GM10266 (cell line): ENCODE measurements at regions not wholly inside any gene's neighbourhood (a gene's known extent, or its start where the extent isn't known, plus 50 kb on each side); places are given as distances from the start of the nearest gene placed in this dataset.

Experiments used
- DNase-seq: peaks from one replicate; pipeline ENCODE4 v3.0.0; 2012; ENCODE audit errors: extremely low spot score
- CTCF ChIP-seq: IDR thresholded peaks from 2 replicates; pipeline ENCODE4 v1.5.1; 2012; ENCODE audit warnings: mild to moderate bottlenecking, low read depth; ENCODE audit not compliant: control insufficient read depth, insufficient read depth; ENCODE audit errors: missing control alignments

DNA sequence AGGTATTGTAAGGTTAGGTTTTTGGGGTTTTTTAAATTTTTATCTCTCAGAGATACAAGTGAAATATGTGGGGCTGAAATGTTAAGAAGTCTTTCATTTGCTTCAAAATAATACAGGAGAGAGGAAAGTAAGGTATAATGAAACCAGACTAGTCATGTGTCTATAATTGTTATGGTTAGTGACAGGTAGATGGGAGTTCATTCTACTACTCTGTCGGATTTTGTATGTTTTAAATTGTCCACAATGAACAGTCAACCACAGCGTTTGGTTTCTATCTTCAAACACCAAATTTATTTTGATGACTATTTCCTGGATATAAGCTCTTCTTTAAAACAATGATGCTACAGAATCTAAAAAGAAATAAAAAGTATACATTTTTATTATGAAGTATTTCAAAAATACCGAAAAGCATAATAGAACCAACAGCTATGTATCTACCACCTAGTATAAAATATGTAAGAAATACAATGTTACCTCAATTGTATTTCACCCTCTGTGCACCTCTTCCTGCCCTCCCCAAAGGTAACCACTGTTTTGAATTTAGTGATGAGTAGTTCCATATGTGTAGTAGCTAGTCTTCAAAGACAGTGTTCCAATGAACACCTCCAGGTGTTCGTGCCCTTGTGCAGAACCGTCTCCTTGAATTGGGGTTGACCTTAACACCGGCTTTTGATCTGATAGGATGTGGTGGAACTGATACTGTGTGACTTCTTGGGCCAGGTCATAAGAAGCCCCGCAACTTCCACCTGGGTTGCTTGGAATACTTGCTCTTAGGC, 74.8 kb upstream of the CDK1 start:
- no peak for TF ChIP-seq CTCF
- DNase-seq: no peak

DNA sequence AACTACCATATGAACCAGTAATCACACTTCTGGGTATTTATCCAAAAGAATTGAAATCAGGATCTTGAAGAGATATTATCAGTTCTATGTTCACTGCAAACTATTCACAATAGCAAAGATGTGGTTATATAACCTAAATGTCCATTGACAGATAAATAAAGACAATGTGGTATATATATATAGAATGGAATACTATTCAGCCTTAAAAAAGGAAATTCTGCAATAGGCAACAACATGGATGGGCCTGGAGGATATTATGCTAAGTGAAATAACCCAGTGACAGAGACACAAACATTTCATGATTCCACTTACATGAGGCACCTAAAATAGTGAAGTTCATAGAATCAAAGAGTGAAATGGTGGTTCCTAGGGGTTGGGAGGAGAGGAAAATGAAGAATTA, 90.6 kb upstream of the CDK1 start:
- no peak for DNase-seq
- TF ChIP-seq CTCF: no peak

DNA sequence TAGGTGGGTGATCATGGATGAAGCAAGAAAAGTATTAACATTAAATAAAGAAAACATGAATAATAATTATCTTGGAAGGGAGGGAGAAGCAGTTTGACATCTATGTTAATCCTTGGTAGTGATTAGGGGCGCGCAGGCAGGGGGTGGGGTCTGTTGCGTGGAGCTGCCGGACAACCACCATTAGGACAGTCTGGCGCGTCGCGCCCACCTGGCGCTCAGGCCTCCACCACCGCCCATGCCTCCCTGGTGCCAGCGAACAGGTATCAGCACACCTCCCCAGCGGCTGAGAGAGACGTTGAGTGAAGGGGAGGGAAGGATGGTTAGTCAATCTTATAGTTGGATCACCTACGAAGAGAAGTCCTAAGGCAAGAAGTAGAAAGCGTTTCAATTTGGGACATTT, 94.2 kb upstream of the CDK1 start:
- no peak for TF ChIP-seq CTCF
- DNase-seq: no peak

DNA sequence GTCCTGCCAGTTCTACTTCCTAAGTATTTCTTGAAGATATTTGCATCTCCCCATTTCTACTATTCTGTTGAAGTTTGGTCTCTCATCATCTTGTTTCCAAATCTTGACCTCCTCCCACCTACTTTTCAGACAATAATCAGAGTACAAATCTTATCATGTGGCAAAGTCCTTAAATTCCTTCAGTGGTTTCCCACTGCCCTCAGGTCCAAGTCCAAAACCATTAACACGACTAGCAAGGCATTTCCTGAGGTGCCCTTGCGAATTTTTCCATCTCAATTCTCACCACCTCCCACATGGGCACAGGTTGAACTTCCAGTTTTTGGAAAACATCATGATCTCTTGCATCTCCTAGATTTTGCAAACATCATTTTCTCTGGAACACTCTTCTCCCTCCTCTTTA, 97.2 kb upstream of the CDK1 start:
- no peak for DNase-seq
- no peak for TF ChIP-seq CTCF

GRCh38 chr10:60679388-60679990, 98.8 kb upstream of the CDK1 start:
- no peak for DNase-seq
- no peak for TF ChIP-seq CTCF

DNA sequence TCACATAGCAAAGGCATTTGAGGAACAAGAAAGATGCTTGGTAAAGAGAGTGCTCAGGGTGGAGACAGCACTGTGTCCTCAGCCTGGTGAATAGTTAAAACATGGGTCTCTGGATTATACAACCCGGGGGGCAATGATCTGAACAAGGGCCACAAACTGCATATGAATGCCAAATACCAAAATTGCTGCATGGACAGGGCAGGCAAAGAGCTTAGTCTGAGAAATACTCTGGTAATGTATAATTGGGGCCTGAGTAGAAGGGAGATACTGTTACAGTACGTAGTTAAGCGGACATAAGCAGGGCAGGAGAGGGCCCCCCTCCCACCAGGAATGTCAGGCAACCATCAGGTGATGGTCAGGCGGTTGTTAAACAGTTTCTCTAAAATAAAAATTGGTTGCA, 99.3 kb upstream of the CDK1 start:
- TF ChIP-seq CTCF: no peak
- DNase-seq: no peak

DNA sequence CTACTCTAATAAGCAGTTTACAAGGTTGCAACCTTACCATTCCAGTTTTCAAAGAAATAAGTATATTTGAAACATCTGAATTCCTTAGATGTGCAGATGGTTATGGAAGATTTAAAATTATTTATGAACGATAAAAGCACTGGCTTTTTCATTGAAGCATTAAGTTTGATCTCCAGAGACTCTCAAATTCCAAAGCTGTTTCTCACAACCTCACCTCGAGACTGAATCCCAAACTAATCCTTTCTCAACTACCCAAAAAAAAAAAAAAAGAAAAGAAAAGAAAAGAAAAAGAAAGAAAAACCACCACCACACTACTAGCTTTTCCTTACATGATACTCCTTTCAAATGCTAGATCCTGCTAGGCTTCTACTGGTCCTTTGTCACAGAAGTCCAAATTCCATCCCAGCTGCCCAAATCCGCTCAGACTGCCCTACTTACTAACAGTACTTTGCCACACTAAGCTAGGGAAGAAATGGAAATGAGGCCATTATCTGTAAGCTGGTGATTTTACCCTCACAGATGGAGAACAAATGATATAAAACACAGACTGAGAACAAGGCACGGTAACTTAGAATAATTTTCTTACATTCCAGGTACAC, 100.6 kb upstream of the CDK1 start:
- no peak for DNase-seq
- TF ChIP-seq CTCF: no peak
